GM19043 (cell line): ENCODE measurements at regions not wholly inside any gene's neighbourhood (a gene's known extent, or its start where the extent isn't known, plus 50 kb on each side); places are given as distances from the start of the nearest gene placed in this dataset.
A peak's percentile ranks its signal among the peaks of the same experiment; 100 is the strongest.

Experiments used
- ATAC-seq: cut with Tn5 transposase; IDR thresholded peaks from one replicate; pipeline ENCODE4 v1.9.1; 2021; ENCODE audit warnings: low read depth; ENCODE audit not compliant: unreplicated experiment

DNA sequence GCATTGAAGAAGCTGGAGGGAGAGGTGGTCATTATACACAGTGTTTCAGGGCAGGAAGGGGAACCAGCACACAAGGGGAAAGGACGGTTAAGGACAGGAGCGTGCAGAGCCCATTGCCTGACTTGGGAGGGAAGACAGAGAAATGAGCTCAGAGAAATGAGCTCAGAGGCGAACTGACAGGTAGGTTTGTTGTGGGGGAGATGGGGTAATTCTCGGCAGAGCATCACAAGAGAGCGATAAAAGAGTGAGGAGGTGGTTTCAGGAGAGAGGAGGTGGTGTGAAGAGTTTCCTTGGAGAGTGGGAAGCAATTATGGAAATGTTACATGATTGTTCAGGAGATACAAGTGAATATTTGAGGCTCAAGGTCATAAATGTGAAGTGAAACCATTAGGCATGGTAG is 61.0 kb downstream of the MRGPRX1 start:
- ATAC-seq: no peak

DNA sequence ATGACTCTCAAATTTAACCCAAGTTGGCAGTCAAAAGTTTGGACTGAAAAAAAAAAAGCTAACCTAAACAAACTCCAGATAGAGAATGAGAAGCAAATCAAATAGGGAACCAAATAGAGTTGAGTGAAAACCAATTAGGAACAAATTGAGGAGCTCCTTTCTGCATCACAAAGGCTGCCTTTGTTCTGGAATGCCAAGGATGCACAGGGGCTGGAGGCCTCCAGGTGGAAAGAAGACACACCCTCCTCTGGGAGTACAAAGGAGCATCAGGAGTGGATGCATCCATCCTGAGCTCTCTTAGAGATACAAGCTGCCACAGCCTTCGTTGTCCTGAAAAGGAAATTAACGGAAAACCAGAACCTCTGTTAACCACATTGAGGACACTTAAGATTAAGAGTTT is 73.3 kb downstream of the MRGPRX1 start:
- ATAC-seq: no peak

DNA sequence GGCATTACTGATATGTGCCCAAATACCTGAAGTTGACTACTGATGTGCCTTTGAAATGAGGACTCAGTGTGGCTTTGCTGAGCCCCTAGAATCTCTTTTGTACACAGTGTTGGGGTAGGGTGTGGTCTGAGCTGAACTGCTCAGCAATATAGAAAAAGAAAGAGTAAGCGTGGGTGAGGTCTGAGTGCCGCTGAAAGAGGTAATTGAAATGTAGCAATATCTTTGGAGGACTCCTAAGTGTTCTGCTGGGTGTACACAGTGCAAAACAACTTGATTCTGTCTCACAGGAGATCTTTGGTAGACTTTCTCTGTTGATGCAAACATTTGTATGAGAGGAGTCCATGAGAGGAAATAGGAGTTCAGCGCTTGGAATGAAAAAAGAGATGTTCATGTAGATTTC is 73.7 kb upstream of the PTPN5 start:
- no peak for ATAC-seq

DNA sequence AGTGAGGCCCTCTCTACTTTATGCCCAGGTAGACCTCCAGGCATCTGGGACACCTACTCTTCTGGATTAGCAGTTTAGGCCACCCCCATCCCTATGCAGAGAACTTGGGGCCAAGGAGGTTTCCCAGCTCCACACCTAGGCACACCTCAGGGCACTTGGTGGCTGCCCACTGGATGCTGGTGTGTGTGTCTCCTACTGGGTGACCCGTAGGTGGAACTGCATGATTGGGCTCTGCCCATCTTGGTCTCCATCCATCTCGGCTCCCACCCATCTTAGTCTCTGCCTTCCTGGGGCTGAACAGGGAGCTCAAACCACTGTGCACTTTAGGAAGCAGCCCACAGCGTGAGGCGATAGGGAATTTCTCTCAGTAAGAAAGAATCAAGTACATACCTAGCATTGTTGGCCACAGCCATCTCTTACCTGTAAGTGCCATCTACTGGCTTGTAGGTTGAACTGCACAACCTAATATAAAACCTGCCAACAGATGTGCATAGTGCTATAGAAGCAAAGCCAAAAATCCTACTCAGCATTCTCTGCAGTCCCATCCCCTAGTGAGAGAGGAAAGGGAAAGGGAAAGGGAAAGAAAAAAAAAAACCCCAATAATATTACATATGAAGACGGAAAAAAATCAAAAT is 61.6 kb upstream of the PTPN5 start:
- ATAC-seq: peak; percentile 79

DNA sequence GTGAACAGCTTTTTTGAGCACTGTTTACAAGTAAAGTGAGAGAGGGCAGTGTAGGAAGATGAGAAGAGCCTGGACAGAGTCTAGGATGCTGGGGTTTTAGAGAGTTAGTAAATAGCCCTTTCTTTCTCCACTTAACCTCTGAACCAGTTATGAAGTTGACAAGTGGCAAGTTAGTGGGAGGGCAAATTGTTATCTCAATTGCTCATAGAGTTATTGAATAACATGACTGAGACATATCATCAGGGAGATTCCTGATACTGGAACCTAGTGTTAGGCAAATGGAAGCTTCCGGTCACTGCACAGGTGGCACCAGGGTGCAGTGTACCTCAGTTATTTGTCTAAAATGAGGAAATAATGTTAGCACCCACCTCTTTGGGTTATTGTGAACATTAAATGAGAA is 57.8 kb upstream of the PTPN5 start:
- ATAC-seq: no peak

DNA sequence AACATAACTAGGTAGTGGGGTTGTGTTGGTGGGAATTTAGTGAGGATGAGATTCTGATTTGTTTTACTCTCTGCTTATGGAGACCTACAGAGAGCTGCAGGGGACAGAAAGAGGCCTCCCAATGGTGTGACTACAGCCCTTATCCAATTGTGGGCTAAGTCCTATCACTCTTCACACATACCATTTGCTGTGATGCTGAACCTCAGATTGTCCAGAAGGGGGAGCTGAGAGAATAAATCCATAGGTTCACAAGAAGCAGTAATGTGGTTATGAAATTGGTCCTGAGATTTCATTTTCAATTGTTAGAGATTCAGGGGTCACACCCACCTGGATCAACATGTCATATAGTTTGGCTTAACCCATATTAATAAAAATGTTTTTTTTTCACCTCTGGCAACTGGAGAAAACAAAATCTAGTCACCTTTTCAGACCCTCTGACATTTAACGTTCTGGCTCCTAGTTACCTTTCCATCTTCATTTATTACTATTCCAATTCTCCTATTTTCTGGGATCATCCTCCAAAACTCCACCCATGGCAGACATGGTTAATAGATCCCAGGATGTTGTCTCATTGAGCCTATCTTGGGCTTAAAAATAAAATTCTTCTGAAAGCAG is 53.3 kb upstream of the PTPN5 start:
- no peak for ATAC-seq
